ENCODE measurements at regions not wholly inside any gene's neighbourhood (a gene's known extent, or its start where the extent isn't known, plus 50 kb on each side); places are given as distances from the start of the nearest gene placed in this dataset.

DNA sequence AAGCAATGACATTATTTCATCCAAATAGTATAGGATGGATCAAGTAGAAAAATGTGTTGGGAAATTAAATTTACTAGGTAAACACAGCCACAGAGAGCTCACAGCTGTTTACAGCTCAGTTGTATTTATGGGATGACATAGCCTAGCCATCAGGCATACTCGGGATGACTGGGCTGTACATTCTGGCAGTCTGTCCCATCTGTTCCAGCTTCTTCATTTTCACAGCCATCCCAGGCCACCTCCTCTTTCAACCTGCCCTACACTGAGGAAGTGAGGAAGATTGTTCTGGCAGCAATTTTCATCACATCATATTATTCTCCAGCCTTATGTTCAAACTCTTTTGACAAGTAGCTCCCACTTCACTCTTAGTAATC lies 98.4 kb upstream of the PFN2 start:
- H3K4me3 ChIP-seq, result no peak overlapping the region
- no peak overlapping the region for H3K27ac ChIP-seq
- TF ChIP-seq, protein P1, sequence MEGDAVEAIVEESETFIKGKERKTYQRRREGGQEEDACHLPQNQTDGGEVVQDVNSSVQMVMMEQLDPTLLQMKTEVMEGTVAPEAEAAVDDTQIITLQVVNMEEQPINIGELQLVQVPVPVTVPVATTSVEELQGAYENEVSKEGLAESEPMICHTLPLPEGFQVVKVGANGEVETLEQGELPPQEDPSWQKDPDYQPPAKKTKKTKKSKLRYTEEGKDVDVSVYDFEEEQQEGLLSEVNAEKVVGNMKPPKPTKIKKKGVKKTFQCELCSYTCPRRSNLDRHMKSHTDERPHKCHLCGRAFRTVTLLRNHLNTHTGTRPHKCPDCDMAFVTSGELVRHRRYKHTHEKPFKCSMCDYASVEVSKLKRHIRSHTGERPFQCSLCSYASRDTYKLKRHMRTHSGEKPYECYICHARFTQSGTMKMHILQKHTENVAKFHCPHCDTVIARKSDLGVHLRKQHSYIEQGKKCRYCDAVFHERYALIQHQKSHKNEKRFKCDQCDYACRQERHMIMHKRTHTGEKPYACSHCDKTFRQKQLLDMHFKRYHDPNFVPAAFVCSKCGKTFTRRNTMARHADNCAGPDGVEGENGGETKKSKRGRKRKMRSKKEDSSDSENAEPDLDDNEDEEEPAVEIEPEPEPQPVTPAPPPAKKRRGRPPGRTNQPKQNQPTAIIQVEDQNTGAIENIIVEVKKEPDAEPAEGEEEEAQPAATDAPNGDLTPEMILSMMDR (IDR thresholded peaks at IDR 0.05), result no peak
- TF ChIP-seq POLR2A (IDR thresholded peaks at IDR 0.05) (no peak), POLR2AphosphoS5 (IDR thresholded peaks at IDR 0.05) (no peak)
- intact Hi-C loops (cut with DNase I; ENCODE audit: low total_unique reads), result no loop called here
- no peaks in the 10 kb centered on the region for H3K36me3 ChIP-seq
- H3K4me1 ChIP-seq, result no peaks in the 10 kb centered on the region
- H3K9me3 ChIP-seq, result no peaks in the 10 kb centered on the region
- no peak for DNase-seq (ENCODE audit: low spot score in 2 of 2)
- peaks cover 0 to 9% of the 10 kb centered on the region in 2 donors for H3K27me3 ChIP-seq

DNA sequence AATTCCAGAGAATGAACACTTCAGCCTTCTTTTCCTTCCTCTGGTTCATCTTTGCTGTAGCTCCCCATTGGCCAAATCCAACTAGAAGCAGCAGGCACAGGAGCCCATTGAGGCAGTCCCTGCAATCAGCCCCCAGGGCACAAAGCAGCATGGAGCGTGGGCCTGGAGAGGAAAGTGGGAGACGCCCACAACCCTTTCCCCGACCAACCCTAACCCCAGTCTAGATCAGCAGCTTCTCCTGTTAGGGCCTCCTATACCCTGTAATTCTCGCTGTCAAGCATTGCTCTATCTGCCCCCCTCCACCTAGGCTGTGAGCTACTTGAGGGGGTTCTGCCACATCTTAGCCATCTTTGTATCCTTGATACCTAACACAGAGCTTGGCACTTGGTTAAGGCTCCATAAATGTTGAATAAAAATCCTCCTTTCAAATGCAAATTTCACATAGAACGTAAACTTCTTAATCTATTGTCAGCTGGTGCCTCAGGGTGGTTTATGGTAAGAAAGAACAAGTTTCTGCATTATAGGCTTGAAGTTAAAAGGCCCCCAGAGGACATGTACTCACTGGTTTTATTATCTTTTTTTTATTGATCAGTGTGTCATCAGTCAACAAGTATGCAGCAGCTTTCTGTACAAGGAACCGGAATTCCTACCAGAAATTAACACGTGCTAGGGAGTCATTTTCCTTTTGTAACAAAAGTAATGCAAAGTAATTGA lies 97.9 kb upstream of the PFN2 start:
- Histone ChIP-seq H3K27me3 (peaks cover 0 to 9% of the 10 kb centered on the region in 2 donors), H3K9me3 (no peaks in the 10 kb centered on the region), H3K4me1 (no peaks in the 10 kb centered on the region), H3K4me3 (no peak overlapping the region), H3K27ac (no peak overlapping the region), H3K36me3 (no peaks in the 10 kb centered on the region)
- TF ChIP-seq POLR2AphosphoS5 (IDR thresholded peaks at IDR 0.05) (no peak), POLR2A (IDR thresholded peaks at IDR 0.05) (no peak)
- TF ChIP-seq, protein P1 (IDR thresholded peaks at IDR 0.05), result no peak
- DNase-seq (ENCODE audit: low spot score in 2 of 2), result no peak
- intact Hi-C loops (cut with DNase I; ENCODE audit: low total_unique reads), result no loop called here

- intact Hi-C loops (cut with DNase I; ENCODE audit: low total_unique reads), result no loop called here
- no peak for DNase-seq (ENCODE audit: low spot score in 2 of 2)
Observed at GRCh38 chr3:150067561-150067960, 96.9 kb upstream of the PFN2 start.

DNA sequence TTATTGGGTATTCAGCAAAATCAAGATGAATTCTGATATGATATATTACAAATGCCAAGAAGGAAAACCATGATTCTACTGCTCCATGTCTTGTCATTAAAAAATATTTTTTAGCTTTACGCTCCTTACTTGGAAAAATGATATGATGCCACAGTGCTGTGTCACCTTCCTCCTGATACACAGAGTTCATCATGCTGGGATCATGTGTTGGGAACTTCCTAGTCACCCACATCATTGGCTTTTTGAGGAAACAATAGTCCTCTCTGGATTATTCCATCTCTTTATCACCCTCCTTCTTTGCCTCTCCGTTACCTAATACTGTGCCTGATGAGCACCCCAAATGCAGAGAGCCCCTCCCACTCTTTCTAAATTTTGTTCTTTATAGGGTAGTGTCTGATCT lies 94.3 kb upstream of the PFN2 start:
- Histone ChIP-seq H3K4me3 (no peak overlapping the region), H3K27ac (no peak overlapping the region), H3K27me3 (peaks cover 0 to 9% of the 10 kb centered on the region in 2 donors), H3K4me1 (no peaks in the 10 kb centered on the region), H3K9me3 (no peaks in the 10 kb centered on the region), H3K36me3 (no peaks in the 10 kb centered on the region)
- DNase-seq (ENCODE audit: low spot score in 2 of 2), result no peak
- intact Hi-C loops (cut with DNase I; ENCODE audit: low total_unique reads), result loop anchor here (5.0 kb wide), 1 partner anchor 382 kb away; no protein-coding TSS in a partner anchor
- TF ChIP-seq, protein P1 (IDR thresholded peaks at IDR 0.05), result no peak
- TF ChIP-seq POLR2A (IDR thresholded peaks at IDR 0.05) (no peak), POLR2AphosphoS5 (IDR thresholded peaks at IDR 0.05) (no peak)

More at GRCh38 chr3:150067561-150067960, 96.9 kb upstream of the PFN2 start:
- H3K4me1 ChIP-seq, result no peaks in the 10 kb centered on the region
- H3K27me3 ChIP-seq, result peaks cover 0 to 9% of the 10 kb centered on the region in 2 donors
- no peak overlapping the region for H3K27ac ChIP-seq
- no peak overlapping the region for H3K4me3 ChIP-seq
- H3K36me3 ChIP-seq, result no peaks in the 10 kb centered on the region
- H3K9me3 ChIP-seq, result no peaks in the 10 kb centered on the region
- TF ChIP-seq, protein P1 (IDR thresholded peaks at IDR 0.05), result no peak
- TF ChIP-seq POLR2A (IDR thresholded peaks at IDR 0.05) (no peak), POLR2AphosphoS5 (IDR thresholded peaks at IDR 0.05) (no peak)

GRCh38 chr3:150063237-150063636 lies 92.5 kb upstream of the PFN2 start:
- intact Hi-C loops (cut with DNase I; ENCODE audit: low total_unique reads), result loop anchor here (5.0 kb wide), 1 partner anchor 384 kb away; no protein-coding TSS in a partner anchor
- DNase-seq (ENCODE audit: low spot score in 2 of 2), result no peak
- H3K27ac ChIP-seq, result peak overlapping the region; percentile 70 to 80
- TF ChIP-seq, protein P1 (IDR thresholded peaks at IDR 0.05), result no peak
- no peak for TF ChIP-seq POLR2AphosphoS5 (IDR thresholded peaks at IDR 0.05)
- TF ChIP-seq POLR2A (IDR thresholded peaks at IDR 0.05), result no peak
- peaks cover 0 to 9% of the 10 kb centered on the region in 2 donors for H3K27me3 ChIP-seq
- H3K4me1 ChIP-seq, result no peaks in the 10 kb centered on the region
- no peaks in the 10 kb centered on the region for H3K36me3 ChIP-seq
- no peak overlapping the region for H3K4me3 ChIP-seq
- H3K9me3 ChIP-seq, result no peaks in the 10 kb centered on the region
